ENCODE measurements at regions not wholly inside any gene's neighbourhood (a gene's known extent, or its start where the extent isn't known, plus 50 kb on each side); places are given as distances from the start of the nearest gene placed in this dataset.
A peak's percentile ranks its signal among the peaks of the same experiment; 100 is the strongest.

DNA sequence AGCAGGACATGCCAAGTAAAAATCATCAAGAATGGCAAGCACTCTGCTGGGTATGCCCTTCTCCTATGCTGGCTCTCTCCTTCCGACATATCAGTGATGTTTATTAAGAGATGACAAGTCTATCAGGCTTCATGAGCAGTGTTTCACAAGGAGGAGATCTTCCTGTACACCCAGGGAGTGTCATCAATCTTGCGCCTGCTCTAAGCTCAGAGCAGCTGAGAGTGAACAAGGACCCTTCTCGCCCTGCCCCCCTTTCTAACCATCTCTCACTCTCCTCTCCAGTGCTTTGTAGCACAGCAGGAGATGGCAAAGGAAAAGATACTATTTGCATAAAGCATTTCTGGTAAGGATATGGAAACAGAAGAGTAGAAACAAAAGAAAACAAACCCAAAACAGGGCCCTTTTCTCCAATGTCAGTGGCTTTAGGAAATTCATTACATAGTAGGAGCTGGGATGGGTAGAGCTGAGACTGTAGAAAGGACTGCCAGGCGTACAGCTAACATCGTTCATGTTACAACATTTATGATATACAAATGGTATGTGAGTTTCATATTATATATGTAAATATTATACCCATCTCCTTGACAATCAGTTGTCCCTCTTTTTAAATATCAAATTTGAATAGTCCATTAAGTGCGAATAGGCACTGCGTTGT, 201.7 kb downstream of the NUF2 start:
- DNase-seq (ENCODE audit: extremely low spot score): no peak
- ChIA-PET CTCF (no interaction called here), POLR2A (no interaction called here)
- TF ChIP-seq, protein P1, sequence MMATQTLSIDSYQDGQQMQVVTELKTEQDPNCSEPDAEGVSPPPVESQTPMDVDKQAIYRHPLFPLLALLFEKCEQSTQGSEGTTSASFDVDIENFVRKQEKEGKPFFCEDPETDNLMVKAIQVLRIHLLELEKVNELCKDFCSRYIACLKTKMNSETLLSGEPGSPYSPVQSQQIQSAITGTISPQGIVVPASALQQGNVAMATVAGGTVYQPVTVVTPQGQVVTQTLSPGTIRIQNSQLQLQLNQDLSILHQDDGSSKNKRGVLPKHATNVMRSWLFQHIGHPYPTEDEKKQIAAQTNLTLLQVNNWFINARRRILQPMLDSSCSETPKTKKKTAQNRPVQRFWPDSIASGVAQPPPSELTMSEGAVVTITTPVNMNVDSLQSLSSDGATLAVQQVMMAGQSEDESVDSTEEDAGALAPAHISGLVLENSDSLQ (IDR thresholded peaks at IDR 0.05): no peak
- TF ChIP-seq ELF4 (IDR thresholded peaks at IDR 0.05) (no peak), L3MBTL2 (conservative IDR thresholded peaks at IDR 0.05) (no peak)

DNA sequence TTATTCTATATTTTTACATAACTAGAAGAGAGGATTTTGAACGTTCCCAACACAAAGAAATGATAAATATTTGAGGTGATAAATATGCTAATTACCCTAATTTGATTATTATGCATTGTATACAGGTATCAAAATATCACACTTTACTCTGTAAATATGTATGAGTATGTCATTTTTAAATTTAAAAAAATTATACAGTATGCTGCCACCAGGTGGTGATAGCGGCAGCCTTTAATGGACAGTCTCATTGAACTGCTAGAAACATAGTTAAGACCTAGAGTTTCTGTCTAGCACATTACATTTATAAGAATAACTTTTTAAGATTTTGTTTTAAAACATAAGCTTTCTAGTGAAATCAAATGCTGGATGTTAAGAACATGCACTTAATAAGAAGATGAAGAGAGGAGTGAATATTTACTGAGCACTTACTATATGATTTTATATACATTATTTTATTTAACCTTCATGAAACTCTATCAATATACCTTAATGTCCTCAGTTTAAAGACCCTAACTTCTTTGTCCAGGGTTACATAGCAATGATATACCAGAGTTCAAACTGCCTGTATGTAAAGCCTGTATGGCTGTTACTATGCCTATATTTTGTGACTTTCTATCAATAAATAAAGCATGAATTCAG, 207.1 kb downstream of the NUF2 start:
- TF ChIP-seq NFRKB (IDR thresholded peaks at IDR 0.05) (no peak), ELF4 (IDR thresholded peaks at IDR 0.05) (no peak), BHLHE40 (IDR thresholded peaks at IDR 0.05; ENCODE audit: borderline replicate concordance) (no peak), TARDBP (IDR thresholded peaks at IDR 0.05) (no peak), FOXM1 (IDR thresholded peaks at IDR 0.05; ENCODE audit: borderline replicate concordance) (no peak), FOXK2 (IDR thresholded peaks at IDR 0.05) (no peak), ARNT (IDR thresholded peaks at IDR 0.05) (no peak), SP1 (IDR thresholded peaks at IDR 0.05) (no peak), FOXA1 (IDR thresholded peaks at IDR 0.05) (no peak)
- DNase-seq (ENCODE audit: extremely low spot score): peak; percentile 25
- POLR2A ChIA-PET: no interaction called here
- CTCF ChIA-PET: no interaction called here

GRCh38 chr1:163531345-163531744, 209.6 kb downstream of the NUF2 start:
- DNase-seq (ENCODE audit: extremely low spot score): no peak
- CTCF ChIA-PET: no interaction called here
- TF ChIP-seq TARDBP (IDR thresholded peaks at IDR 0.05) (no peak), SUZ12 (IDR thresholded peaks at IDR 0.05) (no peak), FOXA1 (IDR thresholded peaks at IDR 0.05) (no peak), ARNT (IDR thresholded peaks at IDR 0.05) (no peak), ELF4 (IDR thresholded peaks at IDR 0.05) (no peak), LEF1 (IDR thresholded peaks at IDR 0.05; ENCODE audit: borderline replicate concordance) (no peak), NFRKB (IDR thresholded peaks at IDR 0.05) (no peak), HDGF (IDR thresholded peaks at IDR 0.05; ENCODE audit: borderline replicate concordance) (no peak), ZNF384 (IDR thresholded peaks at IDR 0.05) (no peak), FOXM1 (IDR thresholded peaks at IDR 0.05; ENCODE audit: borderline replicate concordance) (no peak), FOXK2 (IDR thresholded peaks at IDR 0.05) (no peak), L3MBTL2 (conservative IDR thresholded peaks at IDR 0.05) (no peak)
- TF ChIP-seq, protein P1 (IDR thresholded peaks at IDR 0.05): no peak
- POLR2A ChIA-PET: no interaction called here

DNA sequence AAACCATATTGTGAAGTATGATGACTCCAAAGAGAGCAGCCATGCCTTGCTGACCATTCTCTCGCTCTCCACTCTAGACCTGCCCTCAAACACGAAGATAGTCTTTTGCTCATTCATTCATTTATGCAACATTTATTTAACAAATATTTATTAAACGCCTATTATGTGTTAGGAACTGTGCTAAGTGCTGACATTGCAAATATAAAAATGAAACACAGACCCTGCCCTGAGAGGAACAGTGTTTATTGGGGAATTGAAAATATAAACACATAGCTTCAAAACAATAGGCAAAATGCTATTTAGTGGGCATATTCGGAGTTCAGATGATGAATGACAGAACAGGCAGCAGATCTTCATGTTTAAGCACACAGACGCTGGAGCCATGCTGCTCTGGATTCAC, 213.6 kb downstream of the NUF2 start:
- CTCF ChIA-PET: no interaction called here
- no peak for DNase-seq (ENCODE audit: extremely low spot score)
- TF ChIP-seq LEF1 (IDR thresholded peaks at IDR 0.05; ENCODE audit: borderline replicate concordance) (no peak), TARDBP (IDR thresholded peaks at IDR 0.05) (no peak), FOXA1 (IDR thresholded peaks at IDR 0.05) (no peak), SUZ12 (IDR thresholded peaks at IDR 0.05) (no peak), SP1 (IDR thresholded peaks at IDR 0.05) (no peak)
- POLR2A ChIA-PET: no interaction called here

- CTCF ChIA-PET: no interaction called here
- no peak for DNase-seq (ENCODE audit: extremely low spot score)
- POLR2A ChIA-PET: no interaction called here
Measured at GRCh38 chr1:163535807-163536206, 214.1 kb downstream of the NUF2 start.

DNA sequence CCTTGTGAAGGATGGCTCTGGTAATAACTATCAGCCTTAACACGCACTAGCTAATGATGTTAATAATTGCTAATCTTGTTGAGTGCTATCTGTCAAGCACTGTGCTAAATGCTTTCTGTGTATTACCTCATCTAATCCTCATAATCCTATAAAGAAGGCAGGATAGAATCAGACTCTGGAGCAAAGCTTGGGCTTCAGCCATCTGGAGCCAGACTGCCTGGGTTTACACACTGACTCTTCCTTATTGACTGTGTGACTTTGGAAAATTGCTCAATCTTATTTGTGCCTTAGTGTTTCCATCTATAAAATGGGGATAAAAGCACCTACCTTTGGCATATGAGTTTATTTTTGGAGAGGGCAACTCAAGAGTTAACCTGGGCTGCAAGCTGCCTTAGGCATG, 216.1 kb downstream of the NUF2 start:
- ChIA-PET POLR2A (no interaction called here), CTCF (no interaction called here)

More at GRCh38 chr1:163535807-163536206, 214.1 kb downstream of the NUF2 start:
- TF ChIP-seq CTBP1 (IDR thresholded peaks at IDR 0.05; ENCODE audit: borderline replicate concordance) (no peak), SP1 (IDR thresholded peaks at IDR 0.05) (no peak), NFRKB (IDR thresholded peaks at IDR 0.05) (no peak), L3MBTL2 (conservative IDR thresholded peaks at IDR 0.05) (no peak), LEF1 (IDR thresholded peaks at IDR 0.05; ENCODE audit: borderline replicate concordance) (no peak), FOXM1 (IDR thresholded peaks at IDR 0.05; ENCODE audit: borderline replicate concordance) (no peak), FOXA1 (IDR thresholded peaks at IDR 0.05) (no peak), FOXK2 (IDR thresholded peaks at IDR 0.05) (no peak), SUZ12 (IDR thresholded peaks at IDR 0.05) (no peak), HDGF (IDR thresholded peaks at IDR 0.05; ENCODE audit: borderline replicate concordance) (no peak), ELF4 (IDR thresholded peaks at IDR 0.05) (no peak), BHLHE40 (IDR thresholded peaks at IDR 0.05; ENCODE audit: borderline replicate concordance) (no peak), TARDBP (IDR thresholded peaks at IDR 0.05) (no peak), ZNF384 (IDR thresholded peaks at IDR 0.05) (no peak)
- TF ChIP-seq, protein P1 (IDR thresholded peaks at IDR 0.05): no peak

DNA sequence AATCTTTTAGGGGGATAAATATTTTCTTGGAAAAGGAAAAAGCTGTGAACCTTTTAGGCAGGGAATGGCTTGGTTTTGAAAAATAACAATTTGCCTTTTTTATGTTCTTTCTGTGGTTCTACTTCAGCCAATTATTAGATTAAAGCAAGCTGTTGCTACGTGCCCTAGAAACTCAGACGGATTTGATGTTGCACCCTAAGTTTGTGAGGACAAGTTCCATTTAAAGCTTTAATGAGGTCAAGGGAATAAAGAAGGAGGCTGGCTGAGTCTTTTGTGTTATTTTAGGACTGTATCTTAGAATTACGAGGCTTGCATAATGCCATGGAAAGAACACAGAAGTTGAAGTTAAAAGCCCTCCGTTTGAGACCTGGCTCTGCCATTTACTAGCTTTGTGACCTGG, 216.9 kb downstream of the NUF2 start:
- no peak for DNase-seq (ENCODE audit: extremely low spot score)
- POLR2A ChIA-PET: no interaction called here

More for the DNA sequence above, 216.1 kb downstream of the NUF2 start:
- no peak for TF ChIP-seq SUZ12 (IDR thresholded peaks at IDR 0.05)
- no peak for DNase-seq (ENCODE audit: extremely low spot score)

More for the DNA sequence above, 216.9 kb downstream of the NUF2 start:
- no peak for TF ChIP-seq NFRKB (IDR thresholded peaks at IDR 0.05)
- TF ChIP-seq SUZ12 (IDR thresholded peaks at IDR 0.05): no peak
- no peak for TF ChIP-seq CTBP1 (IDR thresholded peaks at IDR 0.05; ENCODE audit: borderline replicate concordance)
- no peak for TF ChIP-seq TARDBP (IDR thresholded peaks at IDR 0.05)
- TF ChIP-seq SP1 (IDR thresholded peaks at IDR 0.05): no peak
- no peak for TF ChIP-seq ZNF384 (IDR thresholded peaks at IDR 0.05)
- TF ChIP-seq L3MBTL2 (conservative IDR thresholded peaks at IDR 0.05): no peak
- TF ChIP-seq FOXA1 (IDR thresholded peaks at IDR 0.05): no peak
- TF ChIP-seq HDGF (IDR thresholded peaks at IDR 0.05; ENCODE audit: borderline replicate concordance): no peak
- no peak for TF ChIP-seq LEF1 (IDR thresholded peaks at IDR 0.05; ENCODE audit: borderline replicate concordance)
- no peak for TF ChIP-seq FOXM1 (IDR thresholded peaks at IDR 0.05; ENCODE audit: borderline replicate concordance)
- no peak for TF ChIP-seq BHLHE40 (IDR thresholded peaks at IDR 0.05; ENCODE audit: borderline replicate concordance)
- TF ChIP-seq ELF4 (IDR thresholded peaks at IDR 0.05): no peak
- TF ChIP-seq ARNT (IDR thresholded peaks at IDR 0.05): no peak
- TF ChIP-seq, protein P1 (IDR thresholded peaks at IDR 0.05): no peak
- no peak for TF ChIP-seq FOXK2 (IDR thresholded peaks at IDR 0.05)
- CTCF ChIA-PET: interaction anchor here (0.8 kb wide), 1 partner anchor 162 kb away, joined by 3 read pairs; no protein-coding TSS in a partner anchor
